Endothelial cell of umbilical vein (primary cell): ENCODE measurements at regions not wholly inside any gene's neighbourhood (a gene's known extent, or its start where the extent isn't known, plus 50 kb on each side); places are given as distances from the start of the nearest gene placed in this dataset.

Source experiments
- BruUV-seq: library from RNA; stranded (reverse); fragments of 400-500 nt; replicated peaks from 2 replicates; lab custom pipeline; 2021; lab: Mats Ljungman, UMichigan
- CTCF ChIA-PET: fragments of 300-600, 350-600 bp; sonication (Branson Sonifier 250); formaldehyde crosslinking; loops from one replicate; lab custom pipeline; 2021; ENCODE audit warnings: antibody characterized with exemption, inconsistent platforms; lab: Charles Lee
- POLR2A ChIA-PET: fragments of 300-600, 350-600 bp; sonication (Branson Sonifier 250); formaldehyde crosslinking; loops from one replicate; lab custom pipeline; 2021; ENCODE audit warnings: antibody characterized with exemption, inconsistent platforms; lab: Charles Lee
- DNase-seq: peaks from one replicate; pipeline ENCODE4 v3.0.0-alpha.2; 2011; ENCODE audit warnings: low read depth, low spot score
- FAIRE-seq: peaks from 2 replicates; lab custom pipeline; 2011; peaks lifted over from hg19 to GRCh38; lab: Jason Lieb, UNC
- H2AFZ ChIP-seq: 2 replicates; pipeline ENCODE4 v1.6.0; 2012; ENCODE audit warnings: low read depth, low read length, control low read depth, inconsistent platforms
- H3K27ac ChIP-seq: 2 replicates; pipeline ENCODE4 v1.5.1; 2011; ENCODE audit warnings: low read depth, mild to moderate bottlenecking, control low read depth, low read length, moderate library complexity; ENCODE audit not compliant: insufficient read depth
- H3K27me3 ChIP-seq, 2 experiments: 2 replicates each; pipeline versions ENCODE4 v1.6.0 to v1.6.1; 2011; ENCODE audit warnings: low read length in 2 of 2, mixed read lengths in 1 of 2; ENCODE audit not compliant: control insufficient read depth in 2 of 2, insufficient read depth in 2 of 2
- H3K36me3 ChIP-seq, 2 experiments: 2 replicates in 1 of 2; 3 replicates in 1 of 2; pipeline ENCODE4 v1.5.1; 2011; ENCODE audit warnings: low read length in 2 of 2, mild to moderate bottlenecking in 1 of 2, moderate library complexity in 1 of 2; ENCODE audit not compliant: control insufficient read depth in 2 of 2, insufficient read depth in 2 of 2; ENCODE audit errors: extremely low read depth in 1 of 2
- H3K4me1 ChIP-seq: 3 replicates; pipeline ENCODE4 v1.5.1; 2011; ENCODE audit warnings: mild to moderate bottlenecking, low read length; ENCODE audit not compliant: control insufficient read depth, insufficient read depth; ENCODE audit errors: extremely low read depth
- H3K4me2 ChIP-seq: 2 replicates; pipeline ENCODE4 v1.6.1; 2011; ENCODE audit warnings: low read length, control low read depth, mixed read lengths; ENCODE audit not compliant: insufficient read depth
- H3K4me3 ChIP-seq, 3 experiments: fragments of 200-600 bp in 1 of 3; sonication (generic), shearing (Covaris generic) in 1 of 3; replicated peaks in 1 of 3; 2 replicates each; pipeline ENCODE4 v1.5.1; 2011 to 2016; ENCODE audit warnings: control low read depth in 3 of 3, low read length in 3 of 3, mild to moderate bottlenecking in 2 of 3, inconsistent platforms in 1 of 3, low read depth in 1 of 3, moderate library complexity in 1 of 3; ENCODE audit not compliant: insufficient read depth in 1 of 3
- H3K79me2 ChIP-seq: 2 replicates; pipeline ENCODE4 v1.6.0; 2012; ENCODE audit warnings: low read length, inconsistent platforms; ENCODE audit not compliant: control insufficient read depth, insufficient read depth
- H3K9ac ChIP-seq: replicated peaks from 2 replicates; pipeline ENCODE3; 2011; ENCODE audit warnings: low read length, control low read depth; ENCODE audit not compliant: insufficient read depth; ENCODE audit errors: extremely low read depth
- H3K9me1 ChIP-seq: replicated peaks from 3 replicates; pipeline ENCODE4 v1.6.0; 2011; ENCODE audit warnings: mild to moderate bottlenecking, low read length; ENCODE audit not compliant: control insufficient read depth, insufficient read depth; ENCODE audit errors: extremely low read depth
- H3K9me3 ChIP-seq: replicated peaks from 2 replicates; pipeline ENCODE4 v1.5.1; 2012; ENCODE audit warnings: low read length, inconsistent platforms; ENCODE audit not compliant: control insufficient read depth, insufficient read depth
- H4K20me1 ChIP-seq: replicated peaks from 2 replicates; pipeline ENCODE3; 2011; ENCODE audit warnings: mild to moderate bottlenecking, low read length; ENCODE audit not compliant: control insufficient read depth, insufficient read depth; ENCODE audit errors: extremely low read depth
- CTCF ChIP-seq, 2 donors: IDR thresholded peaks; 1 replicate in 1 of 2; 2 replicates in 1 of 2; pipeline ENCODE4 v1.5.1; 2011; ENCODE audit warnings: low read length in 2 of 2, mild to moderate bottlenecking in 2 of 2, moderate library complexity in 2 of 2, control low read depth in 1 of 2, inconsistent platforms in 1 of 2, low read depth in 1 of 2; ENCODE audit not compliant: insufficient read depth in 1 of 2; ENCODE audit errors: extremely low read depth in 1 of 2
- EZH2 ChIP-seq: IDR thresholded peaks from 2 replicates; pipeline ENCODE4 v1.6.1; 2012; ENCODE audit warnings: borderline replicate concordance, low read depth, mild to moderate bottlenecking, moderate library complexity, low read length, inconsistent platforms; ENCODE audit not compliant: severe bottlenecking
- FOS ChIP-seq: IDR thresholded peaks from 2 replicates; pipeline ENCODE4 v1.6.1; 2011; ENCODE audit warnings: mild to moderate bottlenecking, low read length, moderate library complexity, borderline replicate concordance; ENCODE audit not compliant: insufficient read depth
- GATA2 ChIP-seq: IDR thresholded peaks from 2 replicates; pipeline ENCODE4 v1.7.0; 2011; ENCODE audit warnings: low read depth, mild to moderate bottlenecking, moderate library complexity, mixed read lengths, low read length; ENCODE audit not compliant: insufficient read length, insufficient read depth
- JUN ChIP-seq: IDR thresholded peaks from 2 replicates; pipeline ENCODE4 v1.6.1; 2011; ENCODE audit warnings: borderline replicate concordance, low read depth; ENCODE audit not compliant: insufficient read length, insufficient read depth
- MAX ChIP-seq: IDR thresholded peaks from 2 replicates; pipeline ENCODE4 v1.6.1; 2011; ENCODE audit not compliant: insufficient read depth, insufficient read length
- MYC ChIP-seq: IDR thresholded peaks from one replicate; pipeline ENCODE4 v1.6.1; 2011; ENCODE audit warnings: mild to moderate bottlenecking, low read depth, low read length
- POLR2A ChIP-seq: IDR thresholded peaks from 2 replicates; pipeline ENCODE4 v1.6.1; 2012; ENCODE audit warnings: low read depth, mild to moderate bottlenecking, control low read depth, low read length
- POLR2AphosphoS5 ChIP-seq: IDR thresholded peaks from 2 replicates; pipeline ENCODE4 v1.6.1; 2012; ENCODE audit warnings: low read depth, mild to moderate bottlenecking, control low read depth, low read length, moderate library complexity; ENCODE audit not compliant: insufficient read depth
- dilution Hi-C: fragments of 300-500 bp; cut with MboI; formaldehyde crosslinking; loops from one replicate; pipeline ENCODE4 v1.15.0; 2019; ENCODE audit warnings: low sequenced_read_pairs; ENCODE audit not compliant: extremely low pct_ligation_motif_present
- intact Hi-C: fragments of 100-400 bp; cut with micrococcal nuclease; formaldehyde crosslinking; loops from one replicate; pipeline ENCODE4 v1.10.0; 2022

GRCh38 chr15:87225436-87225835 is 1031.1 kb downstream of the NTRK3 start:
- BruUV-seq = no TSS peak
- no peak overlapping the region for H2AFZ ChIP-seq
- FAIRE-seq = no peak

More at GRCh38 chr15:87225436-87225835, 1031.1 kb downstream of the NTRK3 start:
- no peak for TF ChIP-seq CTCF (IDR thresholded peaks at IDR 0.05; ENCODE audit: extremely low read depth in 1 of 2, insufficient read depth in 1 of 2, low read depth in 1 of 2, low read length in 2 of 2)
- TF ChIP-seq JUN = no peak
- no peak for TF ChIP-seq POLR2AphosphoS5
- TF ChIP-seq MYC = no peak
- TF ChIP-seq FOS = no peak
- TF ChIP-seq MAX = no peak
- TF ChIP-seq POLR2A = no peak
- TF ChIP-seq EZH2 = no peak
- no peak for TF ChIP-seq GATA2
- Histone ChIP-seq H3K79me2 (no peaks in the 10 kb centered on the region), H3K9me1 (no peaks in the 10 kb centered on the region), H3K27me3 (no peaks in the 10 kb centered on the region), H3K4me2 (no peak overlapping the region), H3K9ac (no peak overlapping the region), H3K27ac (no peak overlapping the region), H3K4me3 (no peak overlapping the region), H3K36me3 (no peaks in the 10 kb centered on the region), H4K20me1 (no peaks in the 10 kb centered on the region), H3K9me3 (peaks cover 2% of the 10 kb centered on the region), H3K4me1 (no peaks in the 10 kb centered on the region)
- intact Hi-C loops (no loop called here), dilution Hi-C loops (no loop called here)
- DNase-seq = no peak
- ChIA-PET CTCF (no interaction called here), POLR2A (no interaction called here)
